Pancreas (tissue), 10 donors: ENCODE measurements at regions not wholly inside any gene's neighbourhood (a gene's known extent, or its start where the extent isn't known, plus 50 kb on each side); places are given as distances from the start of the nearest gene placed in this dataset.

Experiments used
- ATAC-seq, 4 donors: fragments of 200-7000 bp; cut with Tn5 transposase; one replicate each; pipeline versions ENCODE4 v1.8.0 to v1.9.1; 2020; ENCODE audit warnings: mild to moderate bottlenecking in 4 of 4, moderate library complexity in 4 of 4
- DNase-seq, 6 donors: peaks; one replicate each; pipeline ENCODE4 v3.0.0-alpha.2; 2020
- FAIRE-seq: peaks from 2 replicates; lab custom pipeline; 2012; peaks lifted over from hg19 to GRCh38; lab: Jason Lieb, UNC
- H3K27ac ChIP-seq, 4 donors: fragments of 200-600 bp; sonication (generic); 1 replicate in 3 of 4; 2 replicates in 1 of 4; pipeline versions ENCODE4 v1.5.0 to v1.8.0; 2020
- H3K27me3 ChIP-seq, 4 donors: fragments of 200-600 bp; one replicate each; pipeline ENCODE4 v1.8.0; 2021
- H3K36me3 ChIP-seq, 3 donors: fragments of 200-600 bp; sonication (generic) in 1 of 3; one replicate each; pipeline versions ENCODE4 v1.5.0 to v1.8.0; 2020 to 2021
- H3K4me1 ChIP-seq, 3 donors: fragments of 200-600 bp; one replicate each; pipeline ENCODE4 v1.8.0; 2021
- H3K4me3 ChIP-seq, 4 donors: fragments of 200-600 bp; sonication (generic) in 2 of 4; one replicate each; pipeline versions ENCODE4 v1.5.0 to v1.8.0; 2020 to 2021
- H3K9me3 ChIP-seq, 4 donors: fragments of 200-600 bp; one replicate each; pipeline ENCODE4 v1.8.0; 2021
- WGBS, 2 donors: extraction: QIAGEN DNeasy Blood & Tissue Kit; methylation state at CpG; one replicate each; pipeline ENCODE4 v1.1.7; 2013; 5-methylcytosine and 5-hydroxymethylcytosine counted together
- intact Hi-C, 3 donors: fragments of 100-400 bp; cut with DNase I; formaldehyde crosslinking; loops; one replicate each; pipeline versions ENCODE4 v1.11.1 to v1.14.2; 2022
- TF ChIP-seq, protein P1 (sequence below), 4 donors: fragments of 200-600 bp; sonication (generic) in 3 of 4; IDR thresholded peaks; one replicate each; pipeline versions ENCODE4 v1.5.0 to v1.8.0; 2021; ENCODE audit warnings: antibody characterized with exemption in 4 of 4
- donor health status: healthy with polysubstance abuse.
- donor health status: DM: no; HTN: no; CAD: no; lungs with moderate emphysema.
- donor health status: DM: no; HTN: no; CAD: no.
- donor health status: control.
- donor health status: control.
- donor health status: Bipolar disorder and iron deficiency.
- donor health status: DM: yes; HTN: yes; CAD: no.
- donor health status: DM: no; HTN: no; CAD: no.
- donor health status: DM: no; HTN: no; CAD: no.
- donor health status: DM: yes; HTN: yes; CAD: no.

- no peak for FAIRE-seq
- TF ChIP-seq, protein P1, sequence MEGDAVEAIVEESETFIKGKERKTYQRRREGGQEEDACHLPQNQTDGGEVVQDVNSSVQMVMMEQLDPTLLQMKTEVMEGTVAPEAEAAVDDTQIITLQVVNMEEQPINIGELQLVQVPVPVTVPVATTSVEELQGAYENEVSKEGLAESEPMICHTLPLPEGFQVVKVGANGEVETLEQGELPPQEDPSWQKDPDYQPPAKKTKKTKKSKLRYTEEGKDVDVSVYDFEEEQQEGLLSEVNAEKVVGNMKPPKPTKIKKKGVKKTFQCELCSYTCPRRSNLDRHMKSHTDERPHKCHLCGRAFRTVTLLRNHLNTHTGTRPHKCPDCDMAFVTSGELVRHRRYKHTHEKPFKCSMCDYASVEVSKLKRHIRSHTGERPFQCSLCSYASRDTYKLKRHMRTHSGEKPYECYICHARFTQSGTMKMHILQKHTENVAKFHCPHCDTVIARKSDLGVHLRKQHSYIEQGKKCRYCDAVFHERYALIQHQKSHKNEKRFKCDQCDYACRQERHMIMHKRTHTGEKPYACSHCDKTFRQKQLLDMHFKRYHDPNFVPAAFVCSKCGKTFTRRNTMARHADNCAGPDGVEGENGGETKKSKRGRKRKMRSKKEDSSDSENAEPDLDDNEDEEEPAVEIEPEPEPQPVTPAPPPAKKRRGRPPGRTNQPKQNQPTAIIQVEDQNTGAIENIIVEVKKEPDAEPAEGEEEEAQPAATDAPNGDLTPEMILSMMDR (IDR thresholded peaks at IDR 0.05), result peak in 3 of 4 donors; percentile 48 to 62 (median 53)
- H3K27me3 ChIP-seq, result no peaks in the 10 kb centered on the region
- peak in 3 of 4 donors; percentile 64 to 80 (median 75) for ATAC-seq
- H3K27ac ChIP-seq, result no peak overlapping the region
- no peaks in the 10 kb centered on the region for H3K9me3 ChIP-seq
- DNase-seq, result peak in 2 of 6 donors; percentile 17 to 28
- 4 to 5% methylated on average over 6 of the region's 6 CpGs for WGBS, 2 donors
- intact Hi-C loops, result no loop called here
- H3K4me3 ChIP-seq, result no peak overlapping the region
- H3K4me1 ChIP-seq, result no peaks in the 10 kb centered on the region
- H3K36me3 ChIP-seq, result no peaks in the 10 kb centered on the region
These were observed 207.9 kb upstream of the MYO3A start for GRCh38 chr10:25725917-25726716.

- no peak for FAIRE-seq
- no peak overlapping the region for H3K27ac ChIP-seq
- peaks cover 0 to 9% (median 0%) of the 10 kb centered on the region in 4 donors for H3K27me3 ChIP-seq
- 77 to 95% methylated on average over 4 of the region's 4 CpGs for WGBS, 2 donors
- H3K4me1 ChIP-seq, result no peaks in the 10 kb centered on the region
- H3K36me3 ChIP-seq, result no peaks in the 10 kb centered on the region
- no peak for DNase-seq
- no peak for ATAC-seq
- intact Hi-C loops, result no loop called here
- H3K4me3 ChIP-seq, result no peak overlapping the region
- TF ChIP-seq, protein P1 (IDR thresholded peaks at IDR 0.05), result no peak
- no peaks in the 10 kb centered on the region for H3K9me3 ChIP-seq
These were observed 195.3 kb upstream of the MYO3A start for GRCh38 chr10:25738776-25739175.

GRCh38 chr10:25743832-25744231, 190.2 kb upstream of the MYO3A start:
- H3K27me3 ChIP-seq, result no peaks in the 10 kb centered on the region
- no peak overlapping the region for H3K4me3 ChIP-seq
- H3K4me1 ChIP-seq, result no peaks in the 10 kb centered on the region
- WGBS, 2 donors, result 78 to 92% methylated on average over 3 of the region's 3 CpGs
- ATAC-seq, result no peak
- H3K27ac ChIP-seq, result no peak overlapping the region
- H3K36me3 ChIP-seq, result no peaks in the 10 kb centered on the region
- TF ChIP-seq, protein P1 (IDR thresholded peaks at IDR 0.05), result no peak
- intact Hi-C loops, result no loop called here
- FAIRE-seq, result no peak
- no peak for DNase-seq
- no peaks in the 10 kb centered on the region for H3K9me3 ChIP-seq

DNA sequence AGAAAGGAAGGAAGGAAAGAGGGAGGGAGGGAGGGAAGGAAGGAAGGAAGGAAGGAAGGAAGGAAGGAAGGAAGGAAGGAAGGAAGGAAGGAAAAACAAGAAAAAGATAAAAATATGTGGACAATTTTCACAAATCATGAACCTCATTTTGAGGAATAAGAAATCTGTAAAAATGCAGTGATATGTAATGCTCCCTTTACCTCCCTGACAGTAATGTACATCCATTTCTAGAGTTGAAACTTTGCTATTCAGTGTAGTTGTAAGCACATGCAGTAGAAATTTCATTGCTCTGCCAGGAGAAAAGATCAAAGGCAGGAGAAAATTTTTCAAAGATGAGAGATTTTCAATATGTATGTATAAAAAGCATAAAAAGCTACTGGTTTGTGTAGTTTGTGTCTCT, 189.5 kb upstream of the MYO3A start:
- no peak for FAIRE-seq

More for the DNA sequence above, 189.5 kb upstream of the MYO3A start:
- no peaks in the 10 kb centered on the region for H3K36me3 ChIP-seq
- H3K9me3 ChIP-seq, result no peaks in the 10 kb centered on the region
- H3K4me3 ChIP-seq, result no peak overlapping the region
- ATAC-seq (no peak), DNase-seq (no peak)
- H3K4me1 ChIP-seq, result no peaks in the 10 kb centered on the region
- TF ChIP-seq, protein P1 (IDR thresholded peaks at IDR 0.05), result no peak
- intact Hi-C loops, result no loop called here
- no peak overlapping the region for H3K27ac ChIP-seq
- H3K27me3 ChIP-seq, result no peaks in the 10 kb centered on the region
